ENCODE measurements at regions not wholly inside any gene's neighbourhood (a gene's known extent, or its start where the extent isn't known, plus 50 kb on each side); places are given as distances from the start of the nearest gene placed in this dataset.

DNA sequence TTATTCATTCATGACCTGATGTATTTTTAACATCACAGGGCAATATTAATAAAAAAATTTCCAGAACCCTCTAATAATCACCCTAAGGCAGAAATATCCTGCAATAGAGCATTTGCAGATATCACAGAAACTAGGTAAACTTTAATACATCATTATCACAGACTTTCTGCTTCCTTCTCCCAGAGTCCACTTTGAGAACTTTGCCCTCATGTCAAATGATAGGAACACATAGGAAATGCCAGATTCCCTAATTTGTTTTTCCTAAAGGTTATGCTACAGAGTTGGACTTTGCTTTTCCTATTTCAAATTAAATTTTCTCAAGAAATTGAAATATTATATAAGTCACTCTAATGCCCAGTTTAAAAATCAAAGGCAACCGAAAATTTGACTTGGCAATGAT, 352.8 kb upstream of the LRP1B start:
- H2BK20ac ChIP-seq (ENCODE audit: low read length): no peak overlapping the region
- H3K36me3 ChIP-seq (ENCODE audit: control insufficient read depth in 2 of 4, insufficient read depth in 4 of 4, low read length in 3 of 4): no peaks in the 10 kb centered on the region
- H2BK120ac ChIP-seq (replicated peaks; ENCODE audit: low read depth, low read length): no peak overlapping the region
- ChIA-PET CTCF (ENCODE audit: partially characterized antibody) (no interaction called here), POLR2A (ENCODE audit: partially characterized antibody) (no interaction called here)
- no peak overlapping the region for H3K4me2 ChIP-seq (ENCODE audit: insufficient read depth in 1 of 2, low read depth in 2 of 2, low read length in 2 of 2)
- H3K9me3 ChIP-seq (ENCODE audit: insufficient read depth in 2 of 2, low read depth in 1 of 2, low read length in 1 of 2): peaks cover 7 to 9% of the 10 kb centered on the region in 2 experiments; a peak in 1 of 4 replicates
- no peak overlapping the region for H3K14ac ChIP-seq (ENCODE audit: insufficient read length)
- no peak overlapping the region for H2BK5ac ChIP-seq (ENCODE audit: low read depth, low read length)
- DNase-seq (ENCODE audit: low read depth in 1 of 2, low spot score in 2 of 2): no peak
- no peak overlapping the region for H3K56ac ChIP-seq (replicated peaks; ENCODE audit: insufficient read length, low read depth, low read length)
- no peak for FAIRE-seq
- H3K23me2 ChIP-seq (ENCODE audit: low read depth, low read length): no peaks in the 10 kb centered on the region; the same call in 1 of the 2 replicates
- no peak overlapping the region for H3K23ac ChIP-seq (ENCODE audit: insufficient read length)
- no peak overlapping the region for H2AK5ac ChIP-seq (ENCODE audit: low read depth, low read length)
- 89% methylated on average over 1 of the region's 1 CpG; no CpG with 5 or more reads in 1 of the 2 experiments for WGBS, 2 experiments (ENCODE audit: extremely low coverage in 1 of 2, insufficient coverage in 1 of 2, insufficient read length in 1 of 2, insufficient replicate concordance in 2 of 2, low coverage in 1 of 2, low lambda C conversion rate in 2 of 2, missing lambda C conversion rate in 1 of 2)
- no peak overlapping the region for H4K91ac ChIP-seq (replicated peaks; ENCODE audit: insufficient read length, low read length)
- no peaks in the 10 kb centered on the region for H3K27me3 ChIP-seq (replicated peaks in 1 of 4; ENCODE audit: control insufficient read depth in 3 of 4, extremely low read depth in 1 of 4, insufficient read depth in 3 of 4, low read length in 3 of 4)
- H4K8ac ChIP-seq (ENCODE audit: extremely low read depth, insufficient read depth, low read length): no peak overlapping the region
- no peak overlapping the region for H4K5ac ChIP-seq (ENCODE audit: insufficient read length, low read depth, low read length)
- H3K79me1 ChIP-seq (ENCODE audit: low read depth, low read length): no peaks in the 10 kb centered on the region
- no peaks in the 10 kb centered on the region for H4K20me1 ChIP-seq (replicated peaks in 1 of 2; ENCODE audit: control insufficient read depth in 1 of 2, insufficient read depth in 2 of 2, low read length in 2 of 2)
- H2AFZ ChIP-seq (ENCODE audit: low read length): no peak overlapping the region
- H3K4me1 ChIP-seq (replicated peaks in 1 of 4; ENCODE audit: control insufficient read depth in 3 of 4, insufficient read depth in 4 of 4, low read length in 3 of 4): no peaks in the 10 kb centered on the region
- H3K9ac ChIP-seq (replicated peaks in 1 of 4; ENCODE audit: extremely low read depth in 1 of 4, low read depth in 3 of 4, low read length in 3 of 4): no peak overlapping the region
- H3K79me2 ChIP-seq (ENCODE audit: control insufficient read depth in 1 of 2, insufficient read depth in 2 of 2, low read length in 2 of 2): no peaks in the 10 kb centered on the region
- no peak overlapping the region for H2BK12ac ChIP-seq (ENCODE audit: low read depth, low read length)
- no peak overlapping the region for H3K4me3 ChIP-seq (ENCODE audit: extremely low read depth in 1 of 4, insufficient read depth in 2 of 4, low read depth in 3 of 4, low read length in 4 of 4)
- H2BK15ac ChIP-seq (ENCODE audit: low read length): no peak overlapping the region
- H3K4ac ChIP-seq (replicated peaks; ENCODE audit: insufficient read length, low read depth, low read length): no peak overlapping the region
- no peak overlapping the region for H3K27ac ChIP-seq (ENCODE audit: low read depth, low read length)
- no peak overlapping the region for H3K18ac ChIP-seq (ENCODE audit: extremely low read depth, low read length)
- TF ChIP-seq TAF1 (IDR thresholded peaks at IDR 0.05; ENCODE audit: low read depth, low read length): no peak
- no peak for TF ChIP-seq SIN3A (conservative IDR thresholded peaks at IDR 0.05 in 1 of 2, IDR thresholded peaks at IDR 0.05 in 1 of 2; ENCODE audit: low read depth in 1 of 2, low read length in 2 of 2)
- TF ChIP-seq ASH2L (IDR thresholded peaks at IDR 0.05; ENCODE audit: low read length): no peak
- TF ChIP-seq NRF1 (IDR thresholded peaks at IDR 0.05; ENCODE audit: low read depth, low read length): no peak
- TF ChIP-seq, protein P1, sequence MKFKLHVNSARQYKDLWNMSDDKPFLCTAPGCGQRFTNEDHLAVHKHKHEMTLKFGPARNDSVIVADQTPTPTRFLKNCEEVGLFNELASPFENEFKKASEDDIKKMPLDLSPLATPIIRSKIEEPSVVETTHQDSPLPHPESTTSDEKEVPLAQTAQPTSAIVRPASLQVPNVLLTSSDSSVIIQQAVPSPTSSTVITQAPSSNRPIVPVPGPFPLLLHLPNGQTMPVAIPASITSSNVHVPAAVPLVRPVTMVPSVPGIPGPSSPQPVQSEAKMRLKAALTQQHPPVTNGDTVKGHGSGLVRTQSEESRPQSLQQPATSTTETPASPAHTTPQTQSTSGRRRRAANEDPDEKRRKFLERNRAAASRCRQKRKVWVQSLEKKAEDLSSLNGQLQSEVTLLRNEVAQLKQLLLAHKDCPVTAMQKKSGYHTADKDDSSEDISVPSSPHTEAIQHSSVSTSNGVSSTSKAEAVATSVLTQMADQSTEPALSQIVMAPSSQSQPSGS (IDR thresholded peaks at IDR 0.05; ENCODE audit: low read length): no peak
- no peak for TF ChIP-seq CTBP2 (IDR thresholded peaks at IDR 0.05; ENCODE audit: borderline replicate concordance, insufficient read depth, insufficient read length, low read length)
- TF ChIP-seq RFX5 (IDR thresholded peaks at IDR 0.05; ENCODE audit: borderline replicate concordance, low read depth, low read length): no peak
- no peak for TF ChIP-seq BCL11A (IDR thresholded peaks at IDR 0.05; ENCODE audit: low read depth in 2 of 2, low read length in 2 of 2)
- TF ChIP-seq TEAD4 (IDR thresholded peaks at IDR 0.05; ENCODE audit: low read depth, low read length): no peak
- no peak for TF ChIP-seq GTF2F1 (IDR thresholded peaks at IDR 0.05; ENCODE audit: borderline replicate concordance, low read depth, low read length)
- TF ChIP-seq SIX5 (IDR thresholded peaks at IDR 0.05; ENCODE audit: low read depth, low read length): no peak
- no peak for TF ChIP-seq PHF8 (conservative IDR thresholded peaks at IDR 0.05; ENCODE audit: low read depth, low read length)
- TF ChIP-seq RXRA (IDR thresholded peaks at IDR 0.05; ENCODE audit: insufficient read depth, low read depth, low read length): no peak
- TF ChIP-seq TAF7 (optimal IDR thresholded peaks at IDR 0.05; ENCODE audit: borderline replicate concordance, low read depth, low read length): no peak

Measured in H1 (cell line).